GM21423 (cell line): ENCODE measurements at regions not wholly inside any gene's neighbourhood (a gene's known extent, or its start where the extent isn't known, plus 50 kb on each side); places are given as distances from the start of the nearest gene placed in this dataset.
A peak's percentile ranks its signal among the peaks of the same experiment; 100 is the strongest.
"Not testable (repeated sequence)": the region's sequence is repeated elsewhere in the genome, so short reads cannot be mapped to it uniquely, and the experiment has no call there.

ENCODE experiments used
- ATAC-seq: cut with Tn5 transposase; IDR thresholded peaks from one replicate; pipeline ENCODE4 v1.9.1; 2021; ENCODE audit warnings: mild to moderate bottlenecking, moderate library complexity; ENCODE audit not compliant: unreplicated experiment

GRCh38 chr3:151599103-151599672 is 134.5 kb upstream of the AADACL2 start:
- no peak for ATAC-seq

- ATAC-seq: no peak
These were observed 136.1 kb upstream of the IGSF10 start for GRCh38 chr3:151596940-151597339.

- no peak for ATAC-seq
These were observed 133.1 kb upstream of the IGSF10 start for GRCh38 chr3:151593928-151594327.

GRCh38 chr3:151592287-151592686 is 131.4 kb upstream of the IGSF10 start:
- no peak for ATAC-seq

GRCh38 chr3:151591441-151591840 is 130.6 kb upstream of the IGSF10 start:
- ATAC-seq: no peak

GRCh38 chr3:151589311-151589710 is 128.4 kb upstream of the IGSF10 start:
- ATAC-seq: no peak

GRCh38 chr3:151587659-151588058 is 126.8 kb upstream of the IGSF10 start:
- not testable (repeated sequence) for ATAC-seq

- peak; percentile 79 for ATAC-seq
These were observed 123.7 kb upstream of the IGSF10 start for GRCh38 chr3:151584566-151584965.

GRCh38 chr3:151581035-151581434 is 120.2 kb upstream of the IGSF10 start:
- ATAC-seq: no peak

- no peak for ATAC-seq
These were observed 119.7 kb upstream of the IGSF10 start for GRCh38 chr3:151580591-151580990.

GRCh38 chr3:151579571-151580270 is 118.9 kb upstream of the IGSF10 start:
- no peak for ATAC-seq

GRCh38 chr3:151578495-151578894 is 117.6 kb upstream of the IGSF10 start:
- no peak for ATAC-seq

GRCh38 chr3:151576511-151577137 is 115.8 kb upstream of the IGSF10 start:
- no peak for ATAC-seq

GRCh38 chr3:151568184-151568583 is 107.3 kb upstream of the IGSF10 start:
- no peak for ATAC-seq

- no peak for ATAC-seq
These were observed 106.6 kb upstream of the IGSF10 start for GRCh38 chr3:151567477-151567876.

GRCh38 chr3:151564261-151564660 is 103.4 kb upstream of the IGSF10 start:
- no peak for ATAC-seq

- no peak for ATAC-seq
These were observed 102.4 kb upstream of the IGSF10 start for GRCh38 chr3:151563305-151563704.

- ATAC-seq: no peak
These were observed 102.0 kb upstream of the IGSF10 start for GRCh38 chr3:151562891-151563290.

GRCh38 chr3:151561878-151562277 is 101.0 kb upstream of the IGSF10 start:
- ATAC-seq: no peak

GRCh38 chr3:151560738-151561137 is 99.9 kb upstream of the IGSF10 start:
- ATAC-seq: no peak

GRCh38 chr3:151559736-151560135 is 98.9 kb upstream of the IGSF10 start:
- ATAC-seq: no peak

GRCh38 chr3:151558661-151559060 is 97.8 kb upstream of the IGSF10 start:
- ATAC-seq: no peak
